ENCODE measurements at regions not wholly inside any gene's neighbourhood (a gene's known extent, or its start where the extent isn't known, plus 50 kb on each side); places are given as distances from the start of the nearest gene placed in this dataset.

- no peak for DNase-seq (ENCODE audit: low spot score)
Observed at GRCh38 chr12:30874455-30875321, 51.9 kb upstream of the TSPAN11 start.

- no peak for DNase-seq (ENCODE audit: low spot score)
Observed at GRCh38 chr12:30870491-30871265, 55.9 kb upstream of the TSPAN11 start.

DNA sequence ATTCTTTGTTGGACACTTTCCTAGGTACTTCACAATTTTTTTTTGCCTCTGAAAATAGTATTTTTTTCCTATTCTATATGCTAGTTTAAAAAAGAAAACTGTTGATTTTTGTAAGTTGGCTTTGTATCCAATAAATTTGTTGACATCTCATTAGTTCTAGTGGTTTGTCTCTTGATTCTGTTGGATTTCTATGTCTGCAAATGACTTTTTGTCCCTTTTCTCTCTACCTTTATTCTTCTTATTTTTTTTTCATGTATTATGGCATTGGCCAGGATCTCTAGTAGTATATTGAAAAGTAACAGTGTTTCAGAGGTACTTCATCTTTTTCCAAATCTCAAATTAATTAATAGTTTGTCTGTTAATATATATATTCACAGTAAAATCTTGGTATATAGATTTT is 59.1 kb upstream of the TSPAN11 start:
- DNase-seq (ENCODE audit: low spot score), result no peak

- no peak for DNase-seq (ENCODE audit: low spot score)
Observed at GRCh38 chr12:30866256-30866655, 60.3 kb upstream of the TSPAN11 start.

- no peak for DNase-seq (ENCODE audit: low spot score)
Observed at GRCh38 chr12:30863839-30864238, 62.7 kb upstream of the TSPAN11 start.

- peak; percentile 19 for DNase-seq (ENCODE audit: low spot score)
Observed at GRCh38 chr12:30862486-30862885, 64.1 kb upstream of the TSPAN11 start.

- no peak for DNase-seq (ENCODE audit: low spot score)
Observed at GRCh38 chr12:30859226-30859625, 67.3 kb upstream of the TSPAN11 start.

DNA sequence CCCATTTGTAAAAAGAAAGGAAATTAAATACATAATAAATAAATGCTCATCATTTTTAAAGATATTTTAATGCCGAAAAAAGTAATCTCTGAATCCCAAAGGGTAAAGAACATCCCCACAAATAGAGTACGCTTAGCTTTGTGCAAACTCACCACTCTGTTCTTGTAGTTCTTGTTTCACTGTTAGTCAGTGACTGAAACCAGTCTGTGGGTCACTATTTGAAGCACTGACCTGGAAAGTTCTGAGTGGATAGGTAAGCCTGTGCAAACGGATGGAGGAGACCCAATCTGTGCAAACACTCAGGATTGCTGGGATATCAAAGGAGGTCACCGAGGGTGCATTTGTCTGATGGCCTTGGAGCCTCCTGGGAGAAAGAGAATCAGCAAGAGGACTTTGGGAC is 68.1 kb upstream of the TSPAN11 start:
- DNase-seq (ENCODE audit: low spot score), result no peak

DNA sequence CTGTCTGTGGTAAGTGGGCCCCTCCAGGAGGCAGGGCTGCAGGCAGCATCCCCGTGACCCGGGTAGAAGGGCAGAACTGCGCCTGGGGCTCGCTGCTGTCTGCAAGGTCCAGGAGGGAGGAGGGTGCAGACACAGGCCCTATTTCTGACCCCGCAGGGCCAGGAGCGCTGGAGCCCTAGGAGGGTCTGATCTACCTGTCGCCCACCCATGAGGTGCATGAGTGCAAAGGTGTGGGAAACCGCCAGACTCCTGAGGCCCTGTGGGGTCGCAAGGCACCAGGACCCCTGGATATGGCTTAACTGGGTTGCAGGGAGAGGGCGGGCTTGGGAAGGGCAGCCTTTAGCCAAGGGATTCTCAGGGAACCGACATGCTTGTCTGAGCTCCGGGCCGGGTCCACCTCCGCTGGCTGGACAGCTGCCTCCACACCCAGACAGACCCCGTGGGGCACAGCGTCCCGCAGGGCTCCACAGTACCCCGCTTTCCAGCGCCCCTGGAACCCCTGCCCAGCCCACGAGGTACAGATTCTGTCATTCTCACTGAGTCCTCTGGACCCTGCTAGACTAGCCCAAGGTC is 72.9 kb upstream of the TSPAN11 start:
- no peak for DNase-seq (ENCODE audit: low spot score)

- DNase-seq (ENCODE audit: low spot score), result no peak
Observed at GRCh38 chr12:30850684-30851083, 75.9 kb upstream of the TSPAN11 start.

- DNase-seq (ENCODE audit: low spot score), result peak; percentile 80
Observed at GRCh38 chr12:30847259-30847658, 79.3 kb upstream of the TSPAN11 start.

DNA sequence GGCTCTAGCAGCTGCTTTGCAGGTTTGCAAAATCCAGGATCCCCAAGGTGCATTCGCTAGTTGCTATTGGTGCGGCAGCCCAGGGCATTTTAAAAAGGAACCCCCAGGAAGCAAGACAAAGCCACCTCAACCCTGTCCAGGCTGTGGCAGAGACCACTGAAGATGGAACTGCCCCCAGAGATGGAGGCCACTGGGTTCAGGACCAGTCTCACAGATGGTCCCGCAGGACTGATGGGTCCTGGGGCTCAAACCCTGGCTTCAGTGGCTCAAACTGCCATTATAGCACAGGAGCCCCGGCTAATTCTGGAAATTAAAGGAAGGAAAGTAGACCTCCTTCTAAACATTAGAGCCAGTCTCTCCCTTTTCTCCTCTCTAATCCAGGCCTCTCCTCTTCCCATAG is 79.8 kb upstream of the TSPAN11 start:
- DNase-seq (ENCODE audit: low spot score), result no peak

GRCh38 chr12:30845676-30846075 is 80.9 kb upstream of the TSPAN11 start:
- DNase-seq (ENCODE audit: low spot score), result no peak

DNA sequence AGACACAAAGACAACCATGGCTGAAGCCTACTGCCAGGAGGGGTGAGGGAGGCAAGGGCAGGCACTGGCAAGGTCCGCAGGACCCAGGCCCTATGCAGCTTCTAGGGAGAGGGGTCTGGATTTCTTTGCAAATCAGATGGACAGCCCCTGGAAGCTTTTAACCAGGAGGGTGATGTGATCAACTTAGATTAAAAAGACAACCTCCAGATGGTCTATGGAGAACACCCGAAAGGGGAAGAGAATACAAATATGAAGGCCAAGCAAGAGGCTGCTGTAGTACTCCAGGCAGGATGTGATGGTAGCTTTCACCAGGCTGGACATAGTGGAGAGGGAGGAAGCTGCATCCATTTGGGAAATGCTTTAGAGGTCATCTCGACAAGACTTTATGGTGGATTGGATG is 83.3 kb upstream of the TSPAN11 start:
- no peak for DNase-seq (ENCODE audit: low spot score)

- no peak for DNase-seq (ENCODE audit: low spot score)
Observed at GRCh38 chr12:30840715-30841114, 85.8 kb upstream of the TSPAN11 start.

GRCh38 chr12:30839643-30840220 is 85.0 kb upstream of the CAPRIN2 start:
- no peak for DNase-seq (ENCODE audit: low spot score)

DNA sequence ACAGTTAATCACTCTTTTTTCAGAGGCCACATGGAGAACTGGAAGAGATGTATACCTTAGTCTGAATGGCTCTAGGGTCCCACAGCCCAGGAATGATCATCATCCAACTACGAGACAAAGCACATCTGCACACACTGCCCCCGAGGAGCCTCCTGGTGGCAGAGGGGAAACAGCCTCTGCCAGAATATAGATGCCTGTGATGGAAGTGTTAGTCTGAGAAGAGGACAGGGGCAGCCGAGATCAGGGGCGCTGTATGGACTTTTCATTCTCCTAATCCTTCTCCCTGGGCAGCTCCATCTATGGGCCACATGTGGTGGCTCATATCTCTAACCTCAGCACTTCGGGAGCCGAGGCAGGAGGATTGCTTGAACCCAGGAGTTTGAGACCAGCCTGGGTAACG is 82.8 kb upstream of the CAPRIN2 start:
- DNase-seq (ENCODE audit: low spot score), result no peak

- no peak for DNase-seq (ENCODE audit: low spot score)
Observed at GRCh38 chr12:30836656-30837445, 82.1 kb upstream of the CAPRIN2 start.

GRCh38 chr12:30835216-30835615 is 80.5 kb upstream of the CAPRIN2 start:
- DNase-seq (ENCODE audit: low spot score), result no peak

DNA sequence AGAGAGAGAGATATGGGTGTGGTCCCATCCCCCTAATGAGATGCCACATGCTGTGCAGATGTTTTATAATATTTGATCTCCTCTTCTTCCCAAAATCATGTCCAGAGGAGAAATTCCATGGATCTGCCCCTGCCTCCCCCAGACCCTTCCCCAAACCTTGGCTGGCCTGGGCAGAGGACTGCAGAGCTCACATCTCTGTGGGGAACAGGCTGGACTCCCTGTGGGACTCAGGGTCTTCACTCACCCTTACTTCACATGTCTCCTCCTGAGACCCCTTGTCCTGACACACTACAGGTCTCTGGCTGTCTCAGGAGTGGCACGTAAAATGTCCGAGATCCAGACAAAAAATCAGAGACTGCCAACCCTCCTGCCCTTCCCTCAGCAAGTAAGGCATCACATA is 76.0 kb upstream of the CAPRIN2 start:
- no peak for DNase-seq (ENCODE audit: low spot score)

DNA sequence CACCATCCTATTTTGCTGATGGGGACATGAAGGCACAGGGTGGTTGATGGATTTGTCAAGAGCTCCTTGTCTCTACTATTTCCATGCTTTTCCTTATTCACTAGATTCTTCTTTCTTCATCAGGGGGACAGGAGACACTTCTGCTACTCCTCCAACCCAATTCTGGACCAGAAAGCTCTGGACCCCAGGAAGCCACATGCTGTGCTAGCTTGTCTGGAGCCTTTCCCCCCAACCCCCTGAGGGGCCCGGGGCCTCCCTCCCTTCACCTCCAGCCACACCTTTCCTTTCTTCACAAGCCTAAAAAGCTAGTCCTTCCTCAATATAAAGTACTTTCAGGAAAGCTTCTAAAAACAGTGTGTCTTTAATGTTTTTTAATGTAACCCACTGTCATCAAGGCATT is 75.1 kb upstream of the CAPRIN2 start:
- DNase-seq (ENCODE audit: low spot score), result no peak

DNA sequence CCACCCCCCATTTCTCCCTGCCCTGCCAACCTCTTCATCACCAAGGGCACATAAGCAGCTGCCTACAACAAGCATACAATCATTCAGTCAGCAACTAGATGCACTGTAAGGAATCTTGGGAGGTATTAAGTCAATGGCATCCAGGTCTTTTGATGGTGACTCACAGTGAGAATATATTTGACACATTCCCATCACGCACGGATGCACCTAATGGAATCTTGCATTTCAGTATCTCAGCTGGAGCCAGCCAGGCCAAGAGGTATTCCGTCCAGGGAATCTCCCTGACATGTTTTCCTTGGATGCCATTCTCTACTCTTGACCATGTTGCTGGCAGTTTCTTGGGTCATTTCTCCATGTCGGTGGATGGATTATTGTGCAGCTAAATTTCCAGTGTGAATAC is 73.9 kb upstream of the CAPRIN2 start:
- DNase-seq (ENCODE audit: low spot score), result no peak

All from hematopoietic multipotent progenitor cell treated with erythropoietin and hydrocortisone succinate and interleukin-3 and kit ligand, for 15 days (in vitro differentiated cells).